GM18498 (cell line): ENCODE measurements at regions not wholly inside any gene's neighbourhood (a gene's known extent, or its start where the extent isn't known, plus 50 kb on each side); places are given as distances from the start of the nearest gene placed in this dataset.

Experiments
- ATAC-seq: cut with Tn5 transposase; IDR thresholded peaks from one replicate; pipeline ENCODE4 v1.9.1; 2021; ENCODE audit warnings: mild to moderate bottlenecking, moderate library complexity; ENCODE audit not compliant: unreplicated experiment

DNA sequence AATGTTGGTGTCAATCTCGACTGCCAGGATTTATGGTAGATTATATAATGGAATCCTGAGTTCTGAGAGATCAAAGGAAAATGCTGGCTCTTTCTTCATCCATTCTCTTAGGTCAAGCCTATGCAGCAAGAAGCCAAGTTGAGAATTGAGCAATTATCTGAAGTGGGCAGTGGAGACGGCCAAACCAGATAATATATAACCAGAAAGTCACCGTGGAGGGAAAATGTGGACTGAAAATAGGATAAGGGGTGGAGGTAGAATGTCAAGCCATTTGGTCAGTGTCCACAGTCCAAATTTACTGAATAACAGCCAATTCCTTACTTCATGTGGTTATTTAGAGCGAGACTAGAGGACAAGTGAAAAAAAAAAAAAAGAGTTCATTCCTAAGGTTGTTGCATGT lies 107.8 kb upstream of the ESR1 start:
- ATAC-seq = no peak

- peak; percentile 79 for ATAC-seq
Measured at GRCh38 chr6:151701911-151702562, 105.4 kb upstream of the ESR1 start.

DNA sequence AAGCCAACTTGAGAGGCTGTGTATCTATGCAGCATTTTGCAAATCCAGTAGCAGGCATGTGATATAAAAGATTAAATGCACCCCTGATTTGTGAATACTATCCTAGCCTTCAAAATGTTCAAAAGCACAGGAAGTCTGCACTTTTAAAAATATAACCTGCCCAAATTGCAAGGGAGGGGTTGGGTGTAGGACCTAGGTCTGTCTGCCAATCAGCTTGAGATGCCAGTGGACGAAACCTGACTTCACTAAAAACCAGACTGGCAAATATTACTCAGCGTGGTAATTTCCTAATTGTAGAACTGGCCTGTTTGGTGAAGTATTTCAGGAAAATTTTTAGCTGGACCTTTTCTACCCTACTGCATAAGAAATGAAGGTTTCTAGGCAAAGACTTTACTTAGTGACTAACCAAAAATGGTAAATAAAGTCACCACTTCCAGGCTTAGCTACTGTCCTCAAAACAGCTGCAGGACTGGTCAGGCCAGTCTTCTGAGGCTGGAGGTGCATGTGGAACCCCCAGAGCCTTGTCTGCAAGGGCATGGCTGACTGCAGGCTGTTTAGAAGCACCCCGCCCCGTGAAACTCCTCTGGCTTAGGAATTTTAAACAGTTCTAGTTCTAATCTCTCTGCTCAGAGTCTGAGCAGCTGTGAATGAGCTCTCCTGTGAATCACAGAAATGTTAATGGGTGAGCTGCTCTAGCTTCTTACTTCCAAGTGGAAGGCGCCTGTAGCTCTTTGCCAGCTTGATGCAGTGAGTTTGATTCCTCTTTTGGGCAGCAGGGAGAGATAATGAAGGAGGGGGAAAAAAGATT lies 104.4 kb upstream of the ESR1 start:
- ATAC-seq = peak; percentile 60

DNA sequence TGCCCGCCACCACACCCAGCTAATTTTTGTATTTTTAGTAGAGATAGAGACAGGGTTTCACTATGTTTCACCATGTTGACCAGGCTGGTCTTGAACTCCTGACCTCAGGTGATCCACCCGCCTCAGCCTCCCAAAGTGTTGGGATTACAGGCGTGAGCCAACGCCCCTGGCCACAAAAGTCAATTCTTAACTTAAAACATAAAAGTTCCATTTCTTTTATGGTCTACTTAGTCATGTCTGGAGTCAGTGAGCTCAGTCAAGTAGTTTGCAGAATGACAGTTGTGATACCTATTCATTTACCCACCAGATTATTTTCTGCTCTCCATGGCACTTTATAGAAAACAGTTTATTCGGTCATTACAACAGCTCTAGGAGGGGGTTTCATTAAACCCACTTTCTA lies 103.1 kb upstream of the ESR1 start:
- ATAC-seq = no peak

DNA sequence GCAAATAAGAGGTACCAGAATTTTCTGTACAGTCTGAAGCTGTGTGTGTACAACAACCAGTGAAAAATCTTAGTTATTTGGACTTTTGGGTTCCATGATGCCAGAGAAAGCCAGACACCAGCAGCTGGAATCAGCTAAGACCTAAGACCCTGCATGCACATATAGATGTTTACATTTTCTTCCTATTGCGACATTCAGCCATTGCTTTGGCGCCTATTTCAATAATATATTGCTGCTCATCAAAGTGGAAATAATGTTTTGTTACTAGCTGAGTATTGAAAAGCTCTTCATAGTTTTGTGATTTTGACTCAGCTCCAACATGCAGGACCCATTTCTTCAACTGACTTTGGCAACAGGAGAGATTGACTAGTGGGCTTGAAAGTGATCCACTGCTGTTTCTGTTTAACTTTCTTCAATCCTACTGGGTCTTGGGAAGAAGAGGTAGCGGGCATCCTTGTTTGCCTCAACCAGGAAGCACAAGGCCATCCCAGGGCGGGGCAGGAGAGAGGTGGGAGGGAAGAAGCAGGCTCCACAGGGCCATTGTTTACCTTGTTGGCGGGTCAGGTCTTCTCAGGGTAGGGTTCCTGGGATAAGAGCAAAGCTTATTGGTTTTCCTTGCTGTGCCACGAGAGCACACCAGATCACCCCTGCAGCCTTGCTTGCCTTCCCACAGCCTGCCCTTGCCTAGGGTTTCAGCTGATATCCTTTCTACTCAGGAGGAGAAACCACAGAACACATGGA lies 101.3 kb upstream of the ESR1 start:
- no peak for ATAC-seq

DNA sequence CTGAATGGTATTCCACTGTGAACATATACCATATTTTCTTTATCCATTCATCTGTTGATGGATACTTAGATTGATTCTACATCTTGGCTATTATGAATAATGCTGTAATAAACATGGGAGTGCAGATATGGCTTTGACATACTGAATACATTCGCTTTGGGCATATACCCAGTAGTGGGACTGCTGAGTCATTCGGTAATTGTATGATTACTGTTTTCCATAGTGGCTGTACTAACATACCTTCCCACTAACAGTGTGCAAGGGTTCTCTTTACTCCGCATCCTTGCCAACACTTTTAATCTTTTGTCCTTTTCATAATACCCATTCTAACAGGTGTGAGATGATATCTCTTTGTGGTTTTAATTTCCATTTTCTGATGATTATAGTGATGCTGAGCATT lies 98.2 kb upstream of the ESR1 start:
- ATAC-seq = no peak

GRCh38 chr6:151716526-151716932 lies 91.0 kb upstream of the ESR1 start:
- no peak for ATAC-seq

DNA sequence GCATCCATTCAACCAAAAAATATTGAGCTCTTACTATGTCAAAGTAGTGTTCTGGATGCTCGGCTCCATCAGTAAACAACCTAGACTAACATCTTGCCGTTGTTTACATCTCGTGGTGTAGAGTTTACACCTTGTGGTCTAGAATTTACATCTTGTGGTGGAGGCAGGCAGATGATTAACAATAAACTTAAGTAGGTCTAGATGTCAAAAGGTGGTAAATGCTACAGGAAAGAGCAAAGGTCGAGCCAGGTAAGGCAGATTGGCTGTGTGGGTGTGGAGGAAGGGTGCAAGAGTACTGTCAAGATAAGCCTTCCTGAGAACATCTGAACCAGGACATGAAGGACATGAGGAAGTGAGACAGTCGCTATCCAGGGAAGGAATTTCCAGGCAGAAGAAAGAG lies 88.4 kb upstream of the ESR1 start:
- no peak for ATAC-seq

GRCh38 chr6:151721146-151721545 lies 86.3 kb upstream of the ESR1 start:
- ATAC-seq = no peak

DNA sequence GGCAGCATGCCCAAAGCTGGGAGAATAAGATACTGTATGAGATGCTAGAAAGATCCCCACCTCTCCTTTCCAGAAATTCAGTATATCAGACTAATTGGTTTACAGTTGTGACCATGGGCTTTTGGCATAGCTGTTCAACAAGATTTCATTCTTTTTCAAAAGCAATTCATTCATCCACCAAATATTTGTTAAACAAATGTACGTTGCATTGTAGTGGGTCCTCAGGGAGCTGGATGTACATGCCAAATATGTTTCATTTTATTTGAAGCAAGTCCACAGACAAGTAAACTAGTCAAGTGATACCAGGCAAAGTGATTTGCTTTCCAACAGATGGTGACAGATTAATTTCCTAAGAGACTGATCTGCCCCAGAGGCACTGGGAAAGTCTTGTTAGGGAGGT lies 85.8 kb upstream of the ESR1 start:
- ATAC-seq = no peak

DNA sequence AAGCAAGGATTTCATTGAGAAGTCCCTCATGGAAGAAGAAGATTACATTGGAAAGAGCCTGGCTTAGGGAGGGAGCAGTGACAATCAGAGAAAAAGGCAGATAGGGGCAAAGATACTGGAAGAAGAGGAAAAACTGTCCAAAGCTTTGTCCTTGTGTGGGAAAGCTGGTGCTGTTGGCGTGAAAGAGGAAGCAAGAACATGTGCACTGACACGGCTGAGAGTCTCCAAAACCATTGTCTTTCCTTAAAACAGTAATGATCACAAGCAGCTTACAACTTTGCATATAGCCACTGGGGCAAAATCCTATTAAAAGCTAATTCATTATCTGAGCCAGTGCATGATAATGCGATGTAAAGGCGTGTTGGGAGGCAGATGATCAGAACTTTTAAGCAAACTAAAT lies 85.1 kb upstream of the ESR1 start:
- no peak for ATAC-seq

GRCh38 chr6:151723152-151723551 lies 84.3 kb upstream of the ESR1 start:
- peak; percentile 84 for ATAC-seq

DNA sequence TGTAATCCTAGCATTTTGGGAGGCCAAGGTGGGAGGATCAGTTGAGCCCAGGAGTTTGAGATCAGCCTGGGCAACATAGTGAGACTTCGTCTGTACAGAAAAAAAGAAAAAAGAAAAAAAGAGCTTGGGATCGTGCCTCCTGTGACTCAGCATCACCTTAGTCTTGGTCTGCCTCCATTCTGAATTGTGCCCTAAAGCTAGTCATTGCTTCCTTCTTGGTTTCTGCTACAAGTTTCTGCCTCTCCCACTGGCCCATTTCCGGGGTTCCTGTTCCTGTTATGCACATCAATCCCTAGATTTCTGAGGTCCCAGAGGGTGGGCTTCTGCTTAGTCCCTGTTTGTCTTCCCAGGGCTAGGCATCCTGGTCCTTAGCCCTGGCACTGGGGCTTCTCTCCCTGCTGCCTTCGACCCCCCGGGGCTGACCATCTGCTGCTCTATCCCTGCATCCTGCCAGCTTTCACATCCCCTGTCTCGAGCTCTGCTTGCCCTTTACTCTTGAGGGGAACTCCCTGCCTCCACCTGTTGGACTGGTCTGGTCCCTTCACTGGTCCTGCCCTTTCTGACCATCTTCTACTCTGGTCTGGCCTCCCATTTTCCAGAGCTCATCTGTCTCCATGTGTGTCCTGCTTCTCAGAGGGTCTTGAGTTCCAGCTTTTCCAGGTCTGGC lies 77.5 kb upstream of the ESR1 start:
- no peak for ATAC-seq

- ATAC-seq = no peak
Measured at GRCh38 chr6:151730496-151730870, 77.0 kb upstream of the ESR1 start.

- ATAC-seq = no peak
Measured at GRCh38 chr6:151731313-151731712, 76.2 kb upstream of the ESR1 start.

GRCh38 chr6:151733680-151734320 lies 73.7 kb upstream of the ESR1 start:
- ATAC-seq = no peak

GRCh38 chr6:151738267-151738666 lies 69.2 kb upstream of the ESR1 start:
- ATAC-seq = no peak

DNA sequence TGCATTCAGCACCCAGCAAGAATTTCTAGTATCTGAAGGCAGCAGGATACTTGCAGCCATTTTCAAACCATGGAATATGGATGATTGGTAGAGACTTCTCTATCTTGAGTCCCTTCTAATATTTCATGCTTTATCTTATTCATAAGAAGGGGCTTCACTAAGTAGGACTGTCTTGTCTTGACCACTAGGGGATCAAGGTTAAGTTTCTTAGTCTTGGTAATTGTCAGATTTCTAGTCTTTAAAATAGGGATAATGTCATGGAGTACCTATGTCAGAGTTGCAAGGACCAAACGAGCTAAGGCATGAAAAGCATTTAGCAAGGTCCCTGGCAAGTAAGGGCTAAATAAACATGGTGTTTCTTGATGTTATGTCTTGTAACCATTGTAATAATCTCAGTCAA lies 68.5 kb upstream of the ESR1 start:
- ATAC-seq = no peak

GRCh38 chr6:151740820-151741219 lies 66.7 kb upstream of the ESR1 start:
- no peak for ATAC-seq

- ATAC-seq = no peak
Measured at GRCh38 chr6:151747896-151748295, 59.6 kb upstream of the ESR1 start.

- ATAC-seq = no peak
Measured at GRCh38 chr6:151749341-151749740, 58.1 kb upstream of the ESR1 start.
